LoVo (cell line): ENCODE measurements at regions not wholly inside any gene's neighbourhood (a gene's known extent, or its start where the extent isn't known, plus 50 kb on each side); places are given as distances from the start of the nearest gene placed in this dataset.

Source experiments
- DNase-seq: peaks from one replicate; pipeline ENCODE4 v3.0.0-alpha.2; 2016; ENCODE audit warnings: low spot score

GRCh38 chr5:96283589-96283988 is 149.5 kb downstream of the PCSK1 start:
- DNase-seq = no peak

- DNase-seq = no peak
Observed at GRCh38 chr5:96282020-96282419, 151.0 kb downstream of the PCSK1 start.

GRCh38 chr5:96280946-96281393 is 152.1 kb downstream of the PCSK1 start:
- no peak for DNase-seq

GRCh38 chr5:96279801-96280542 is 153.1 kb downstream of the PCSK1 start:
- no peak for DNase-seq

- DNase-seq = no peak
Observed at GRCh38 chr5:96278981-96279380, 154.1 kb downstream of the PCSK1 start.

- DNase-seq = no peak
Observed at GRCh38 chr5:96275051-96275450, 158.0 kb downstream of the PCSK1 start.

GRCh38 chr5:96265487-96265886 is 167.6 kb downstream of the PCSK1 start:
- no peak for DNase-seq

GRCh38 chr5:96264047-96264446 is 169.0 kb downstream of the PCSK1 start:
- DNase-seq = no peak

GRCh38 chr5:96262105-96262504 is 170.9 kb downstream of the PCSK1 start:
- no peak for DNase-seq

- no peak for DNase-seq
Observed at GRCh38 chr5:96260009-96260408, 173.0 kb downstream of the PCSK1 start.

- DNase-seq = peak; percentile 16
Observed at GRCh38 chr5:96259151-96259772, 173.8 kb downstream of the PCSK1 start.

- no peak for DNase-seq
Observed at GRCh38 chr5:96258692-96259091, 174.4 kb downstream of the PCSK1 start.

- no peak for DNase-seq
Observed at GRCh38 chr5:96257904-96258303, 175.1 kb downstream of the PCSK1 start.

- no peak for DNase-seq
Observed at GRCh38 chr5:96256795-96257470, 176.1 kb downstream of the PCSK1 start.

- DNase-seq = no peak
Observed at GRCh38 chr5:96254980-96255691, 177.9 kb downstream of the PCSK1 start.

GRCh38 chr5:96253140-96253539 is 179.9 kb downstream of the PCSK1 start:
- no peak for DNase-seq

GRCh38 chr5:96252596-96252995 is 180.5 kb downstream of the PCSK1 start:
- no peak for DNase-seq

- no peak for DNase-seq
Observed at GRCh38 chr5:96250782-96251181, 182.3 kb downstream of the PCSK1 start.

GRCh38 chr5:96248131-96248530 is 184.9 kb downstream of the PCSK1 start:
- DNase-seq = no peak

- no peak for DNase-seq
Observed at GRCh38 chr5:96247708-96248107, 185.3 kb downstream of the PCSK1 start.

- DNase-seq = no peak
Observed at GRCh38 chr5:96247097-96247701, 185.8 kb downstream of the PCSK1 start.
